Mammary epithelial cell (primary cell): ENCODE measurements at regions not wholly inside any gene's neighbourhood (a gene's known extent, or its start where the extent isn't known, plus 50 kb on each side); places are given as distances from the start of the nearest gene placed in this dataset.

Experiments used
- CTCF ChIP-seq, 2 donors: IDR thresholded peaks in 1 of 2; conservative IDR thresholded peaks in 1 of 2; 2 replicates each; pipeline ENCODE4 v1.5.1; 2011 to 2012; ENCODE audit warnings: inconsistent platforms in 2 of 2, low read length in 2 of 2, mild to moderate bottlenecking in 2 of 2, control low read depth in 1 of 2, low read depth in 1 of 2; ENCODE audit not compliant: insufficient read depth in 1 of 2; ENCODE audit errors: extremely low read depth in 1 of 2
- EZH2 ChIP-seq: IDR thresholded peaks from 2 replicates; pipeline ENCODE4 v1.6.1; 2012; ENCODE audit warnings: low read length, inconsistent platforms, borderline replicate concordance

- TF ChIP-seq CTCF (conservative IDR thresholded peaks at IDR 0.05 in 1 of 2, IDR thresholded peaks at IDR 0.05 in 1 of 2; ENCODE audit: extremely low read depth in 1 of 2, insufficient read depth in 1 of 2, low read depth in 1 of 2, low read length in 2 of 2), result no peak
- TF ChIP-seq EZH2, result no peak
Measured at GRCh38 chr16:77541165-77541564, 106.3 kb upstream of the ADAMTS18 start.
